ENCODE measurements at regions not wholly inside any gene's neighbourhood (a gene's known extent, or its start where the extent isn't known, plus 50 kb on each side); places are given as distances from the start of the nearest gene placed in this dataset.

DNA sequence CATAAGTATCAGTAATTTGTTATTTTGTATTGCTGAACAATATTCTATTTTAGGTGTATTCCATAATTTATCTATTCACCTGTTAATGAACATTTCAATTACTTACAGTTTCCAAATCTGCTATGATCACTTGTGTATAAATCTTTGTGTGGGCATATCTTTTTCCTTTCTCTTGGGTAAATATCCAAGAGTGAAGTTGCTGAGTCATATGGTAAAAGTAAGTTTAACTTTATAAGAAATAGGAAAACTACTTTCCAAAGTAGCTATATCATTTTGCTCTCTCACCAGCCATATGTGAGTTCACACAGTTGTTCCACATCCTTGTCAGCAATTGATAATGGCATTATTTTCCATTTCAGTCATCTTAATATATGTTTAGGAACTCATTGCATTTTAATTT is 66.6 kb upstream of the KITLG start:
- TF ChIP-seq SMC3 (conservative IDR thresholded peaks at IDR 0.05; ENCODE audit: poor library complexity) (no peak), POLR2AphosphoS5 (IDR thresholded peaks at IDR 0.05) (no peak), EZH2 (IDR thresholded peaks at IDR 0.05; ENCODE audit: borderline replicate concordance, insufficient read depth, low read length, poor library complexity, severe bottlenecking) (no peak), RAD21 (conservative IDR thresholded peaks at IDR 0.05) (no peak), EP300 (conservative IDR thresholded peaks at IDR 0.05; ENCODE audit: poor library complexity, severe bottlenecking) (no peak), TAF1 (IDR thresholded peaks at IDR 0.05; ENCODE audit: low read depth) (no peak), MXI1 (conservative IDR thresholded peaks at IDR 0.05; ENCODE audit: poor library complexity, severe bottlenecking) (no peak)
- TF ChIP-seq, protein P1, sequence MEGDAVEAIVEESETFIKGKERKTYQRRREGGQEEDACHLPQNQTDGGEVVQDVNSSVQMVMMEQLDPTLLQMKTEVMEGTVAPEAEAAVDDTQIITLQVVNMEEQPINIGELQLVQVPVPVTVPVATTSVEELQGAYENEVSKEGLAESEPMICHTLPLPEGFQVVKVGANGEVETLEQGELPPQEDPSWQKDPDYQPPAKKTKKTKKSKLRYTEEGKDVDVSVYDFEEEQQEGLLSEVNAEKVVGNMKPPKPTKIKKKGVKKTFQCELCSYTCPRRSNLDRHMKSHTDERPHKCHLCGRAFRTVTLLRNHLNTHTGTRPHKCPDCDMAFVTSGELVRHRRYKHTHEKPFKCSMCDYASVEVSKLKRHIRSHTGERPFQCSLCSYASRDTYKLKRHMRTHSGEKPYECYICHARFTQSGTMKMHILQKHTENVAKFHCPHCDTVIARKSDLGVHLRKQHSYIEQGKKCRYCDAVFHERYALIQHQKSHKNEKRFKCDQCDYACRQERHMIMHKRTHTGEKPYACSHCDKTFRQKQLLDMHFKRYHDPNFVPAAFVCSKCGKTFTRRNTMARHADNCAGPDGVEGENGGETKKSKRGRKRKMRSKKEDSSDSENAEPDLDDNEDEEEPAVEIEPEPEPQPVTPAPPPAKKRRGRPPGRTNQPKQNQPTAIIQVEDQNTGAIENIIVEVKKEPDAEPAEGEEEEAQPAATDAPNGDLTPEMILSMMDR (IDR thresholded peaks at IDR 0.05; ENCODE audit: poor library complexity, severe bottlenecking), result no peak
- TF ChIP-seq, protein P2, sequence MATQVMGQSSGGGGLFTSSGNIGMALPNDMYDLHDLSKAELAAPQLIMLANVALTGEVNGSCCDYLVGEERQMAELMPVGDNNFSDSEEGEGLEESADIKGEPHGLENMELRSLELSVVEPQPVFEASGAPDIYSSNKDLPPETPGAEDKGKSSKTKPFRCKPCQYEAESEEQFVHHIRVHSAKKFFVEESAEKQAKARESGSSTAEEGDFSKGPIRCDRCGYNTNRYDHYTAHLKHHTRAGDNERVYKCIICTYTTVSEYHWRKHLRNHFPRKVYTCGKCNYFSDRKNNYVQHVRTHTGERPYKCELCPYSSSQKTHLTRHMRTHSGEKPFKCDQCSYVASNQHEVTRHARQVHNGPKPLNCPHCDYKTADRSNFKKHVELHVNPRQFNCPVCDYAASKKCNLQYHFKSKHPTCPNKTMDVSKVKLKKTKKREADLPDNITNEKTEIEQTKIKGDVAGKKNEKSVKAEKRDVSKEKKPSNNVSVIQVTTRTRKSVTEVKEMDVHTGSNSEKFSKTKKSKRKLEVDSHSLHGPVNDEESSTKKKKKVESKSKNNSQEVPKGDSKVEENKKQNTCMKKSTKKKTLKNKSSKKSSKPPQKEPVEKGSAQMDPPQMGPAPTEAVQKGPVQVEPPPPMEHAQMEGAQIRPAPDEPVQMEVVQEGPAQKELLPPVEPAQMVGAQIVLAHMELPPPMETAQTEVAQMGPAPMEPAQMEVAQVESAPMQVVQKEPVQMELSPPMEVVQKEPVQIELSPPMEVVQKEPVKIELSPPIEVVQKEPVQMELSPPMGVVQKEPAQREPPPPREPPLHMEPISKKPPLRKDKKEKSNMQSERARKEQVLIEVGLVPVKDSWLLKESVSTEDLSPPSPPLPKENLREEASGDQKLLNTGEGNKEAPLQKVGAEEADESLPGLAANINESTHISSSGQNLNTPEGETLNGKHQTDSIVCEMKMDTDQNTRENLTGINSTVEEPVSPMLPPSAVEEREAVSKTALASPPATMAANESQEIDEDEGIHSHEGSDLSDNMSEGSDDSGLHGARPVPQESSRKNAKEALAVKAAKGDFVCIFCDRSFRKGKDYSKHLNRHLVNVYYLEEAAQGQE (IDR thresholded peaks at IDR 0.05; ENCODE audit: borderline replicate concordance), result no peak
